ENCODE measurements at regions not wholly inside any gene's neighbourhood (a gene's known extent, or its start where the extent isn't known, plus 50 kb on each side); places are given as distances from the start of the nearest gene placed in this dataset.
"Not testable (repeated sequence)": the region's sequence is repeated elsewhere in the genome, so short reads cannot be mapped to it uniquely, and the experiment has no call there.

DNA sequence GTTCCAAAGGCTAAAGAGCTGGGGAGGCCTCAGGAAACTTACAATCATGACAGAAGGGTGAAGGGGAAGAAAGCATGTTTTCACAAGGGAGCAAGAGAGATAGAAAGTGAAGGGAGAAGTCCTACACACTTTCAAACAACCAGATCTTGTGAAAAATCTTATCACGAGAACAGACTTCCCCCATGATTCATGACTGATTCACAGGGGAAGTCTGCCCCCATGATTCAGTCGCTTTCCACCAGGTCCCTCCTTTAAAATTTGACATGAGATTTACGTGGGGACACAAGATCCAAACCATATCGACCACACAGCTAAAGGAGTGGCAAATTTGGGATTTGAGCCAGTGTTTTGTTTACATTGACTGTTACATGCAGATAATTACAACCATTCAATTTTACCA, 971.1 kb upstream of the HS3ST1 start:
- TF ChIP-seq, protein P1, sequence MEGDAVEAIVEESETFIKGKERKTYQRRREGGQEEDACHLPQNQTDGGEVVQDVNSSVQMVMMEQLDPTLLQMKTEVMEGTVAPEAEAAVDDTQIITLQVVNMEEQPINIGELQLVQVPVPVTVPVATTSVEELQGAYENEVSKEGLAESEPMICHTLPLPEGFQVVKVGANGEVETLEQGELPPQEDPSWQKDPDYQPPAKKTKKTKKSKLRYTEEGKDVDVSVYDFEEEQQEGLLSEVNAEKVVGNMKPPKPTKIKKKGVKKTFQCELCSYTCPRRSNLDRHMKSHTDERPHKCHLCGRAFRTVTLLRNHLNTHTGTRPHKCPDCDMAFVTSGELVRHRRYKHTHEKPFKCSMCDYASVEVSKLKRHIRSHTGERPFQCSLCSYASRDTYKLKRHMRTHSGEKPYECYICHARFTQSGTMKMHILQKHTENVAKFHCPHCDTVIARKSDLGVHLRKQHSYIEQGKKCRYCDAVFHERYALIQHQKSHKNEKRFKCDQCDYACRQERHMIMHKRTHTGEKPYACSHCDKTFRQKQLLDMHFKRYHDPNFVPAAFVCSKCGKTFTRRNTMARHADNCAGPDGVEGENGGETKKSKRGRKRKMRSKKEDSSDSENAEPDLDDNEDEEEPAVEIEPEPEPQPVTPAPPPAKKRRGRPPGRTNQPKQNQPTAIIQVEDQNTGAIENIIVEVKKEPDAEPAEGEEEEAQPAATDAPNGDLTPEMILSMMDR (IDR thresholded peaks at IDR 0.05; ENCODE audit: borderline replicate concordance, insufficient read depth, low read depth, low read length): no peak
- H3K4me3 ChIP-seq (ENCODE audit: low read depth, low read length): no peak overlapping the region

DNA sequence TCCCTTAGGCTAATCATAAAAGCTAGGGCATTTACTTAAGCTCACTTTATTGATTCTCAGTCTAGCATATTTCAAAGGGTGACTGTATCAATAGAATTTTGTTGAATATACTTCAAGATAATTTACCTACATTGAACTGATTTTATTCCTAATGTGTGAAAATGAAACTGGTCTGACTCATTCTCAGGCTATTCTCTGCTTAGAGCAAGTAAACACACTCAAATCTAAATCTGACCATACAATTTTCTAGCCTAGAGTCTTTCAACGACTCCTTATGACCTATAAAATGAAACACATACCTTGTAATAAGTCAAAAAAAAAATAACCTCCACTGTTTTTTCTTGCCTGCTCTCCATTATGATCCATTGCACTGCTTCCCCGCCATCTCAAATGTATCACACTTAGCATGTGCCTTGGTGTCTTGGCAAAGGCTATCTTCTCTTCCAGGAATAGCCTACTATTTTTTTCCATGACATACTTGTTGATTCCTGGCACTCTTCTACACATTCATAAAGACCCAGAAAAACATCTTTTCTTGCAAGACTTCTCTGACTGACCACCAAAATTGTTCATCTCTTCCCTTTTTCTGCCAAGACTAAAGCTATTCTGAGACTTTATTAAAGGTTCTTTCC, 965.1 kb upstream of the HS3ST1 start:
- H3K4me3 ChIP-seq (ENCODE audit: low read depth, low read length): no peak overlapping the region
- TF ChIP-seq, protein P1 (IDR thresholded peaks at IDR 0.05; ENCODE audit: borderline replicate concordance, insufficient read depth, low read depth, low read length): no peak

DNA sequence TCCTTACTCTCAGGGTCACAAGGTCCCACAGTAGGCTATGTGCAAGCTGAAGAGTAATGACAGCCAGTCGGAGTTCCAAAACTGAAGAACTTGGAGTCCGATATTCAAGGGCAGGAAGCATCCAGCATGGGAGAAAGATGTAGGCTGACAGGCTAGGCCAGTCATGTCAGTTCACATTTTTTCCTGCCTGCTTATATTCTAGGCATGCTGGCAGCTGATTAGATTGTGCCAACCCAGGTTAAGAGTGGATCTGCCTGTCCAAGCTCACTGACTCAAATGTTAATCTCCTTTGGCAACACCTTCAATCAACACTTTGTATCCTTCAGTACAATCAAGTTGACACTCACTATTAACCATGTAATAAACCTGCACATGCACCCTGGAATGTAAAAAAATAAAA, 960.9 kb upstream of the HS3ST1 start:
- TF ChIP-seq, protein P1 (IDR thresholded peaks at IDR 0.05; ENCODE audit: borderline replicate concordance, insufficient read depth, low read depth, low read length): no peak
- H3K4me3 ChIP-seq (ENCODE audit: low read depth, low read length): no peak overlapping the region

DNA sequence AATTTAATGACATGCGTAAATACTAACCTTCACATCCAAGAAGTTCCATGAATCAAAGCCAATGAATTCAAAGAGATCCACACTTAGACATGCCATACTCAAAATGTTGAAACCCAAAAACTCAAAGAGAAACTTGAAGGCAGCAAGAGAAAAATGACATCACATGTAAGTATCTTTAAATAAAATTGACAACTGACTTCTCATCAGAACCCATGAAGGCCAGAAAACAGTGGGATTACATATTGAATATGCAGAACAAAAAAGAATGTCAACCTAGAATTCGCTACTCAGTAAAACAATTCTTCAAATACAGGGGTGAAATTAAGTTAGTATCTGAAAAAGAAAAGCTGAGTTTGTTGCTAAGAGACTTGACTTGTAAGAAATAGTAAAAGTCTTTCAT, 953.9 kb upstream of the HS3ST1 start:
- TF ChIP-seq, protein P1 (IDR thresholded peaks at IDR 0.05; ENCODE audit: borderline replicate concordance, insufficient read depth, low read depth, low read length): no peak
- H3K4me3 ChIP-seq (ENCODE audit: low read depth, low read length): no peak overlapping the region

DNA sequence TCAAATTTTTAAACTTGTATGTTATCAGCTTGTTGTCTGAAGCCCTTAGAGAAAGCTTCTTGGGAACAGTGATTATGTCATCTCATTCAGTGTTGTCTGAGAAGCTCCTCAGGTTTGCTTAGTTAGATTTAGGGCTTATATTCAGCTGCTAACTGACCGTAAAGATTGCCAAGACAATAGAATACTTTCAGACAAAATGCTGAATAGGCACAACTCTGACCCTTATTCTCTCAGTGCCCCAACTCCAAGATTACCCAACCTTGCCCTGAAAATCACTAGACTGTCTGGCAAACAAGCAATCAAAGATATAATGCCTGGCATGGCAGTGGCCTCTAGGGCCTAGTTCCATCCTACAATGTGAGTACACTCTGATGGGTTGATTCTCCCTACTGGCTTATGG, 950.5 kb upstream of the HS3ST1 start:
- TF ChIP-seq, protein P1 (IDR thresholded peaks at IDR 0.05; ENCODE audit: borderline replicate concordance, insufficient read depth, low read depth, low read length): no peak
- no peak overlapping the region for H3K4me3 ChIP-seq (ENCODE audit: low read depth, low read length)

DNA sequence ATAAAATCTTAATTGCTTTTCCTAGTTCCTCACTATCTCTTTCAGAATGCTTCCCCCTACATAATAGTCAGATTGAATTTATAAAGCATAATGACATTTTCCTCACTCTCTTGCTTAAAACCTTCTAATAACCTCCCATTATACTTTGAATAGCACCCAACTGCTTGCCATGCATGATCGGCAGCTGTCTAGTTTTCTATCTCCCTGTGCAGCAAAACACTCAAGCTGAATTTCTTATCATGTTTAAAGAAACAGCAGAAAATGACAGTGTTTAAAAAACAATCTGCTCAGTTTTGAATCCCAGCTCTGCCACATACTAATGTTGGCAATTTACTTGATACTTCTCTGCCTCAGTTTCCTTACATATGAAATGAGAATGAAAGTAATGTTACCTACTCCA, 947.1 kb upstream of the HS3ST1 start:
- H3K4me3 ChIP-seq (ENCODE audit: low read depth, low read length): no peak overlapping the region
- TF ChIP-seq, protein P1 (IDR thresholded peaks at IDR 0.05; ENCODE audit: borderline replicate concordance, insufficient read depth, low read depth, low read length): no peak

DNA sequence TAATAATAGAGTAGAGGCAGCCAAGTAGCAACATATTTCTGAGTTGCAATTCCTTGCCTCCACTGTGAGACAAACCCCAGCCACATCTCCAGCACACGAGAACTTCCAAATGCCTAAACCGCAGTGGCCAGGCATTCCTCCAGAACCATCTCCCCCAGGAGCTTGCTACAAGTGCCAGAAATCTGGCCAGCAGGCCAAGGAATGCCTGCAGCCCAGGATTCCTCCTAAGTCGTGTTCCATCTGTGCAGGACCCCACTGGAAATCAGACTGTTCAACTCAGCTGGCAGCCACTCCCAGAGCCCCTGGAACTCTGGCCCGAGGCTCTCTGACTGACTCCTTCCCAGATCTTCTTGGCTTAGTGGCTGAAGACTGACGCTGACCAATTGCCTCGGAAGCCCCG, 937.2 kb upstream of the HS3ST1 start:
- H3K4me3 ChIP-seq (ENCODE audit: low read depth, low read length): not testable (repeated sequence)

DNA sequence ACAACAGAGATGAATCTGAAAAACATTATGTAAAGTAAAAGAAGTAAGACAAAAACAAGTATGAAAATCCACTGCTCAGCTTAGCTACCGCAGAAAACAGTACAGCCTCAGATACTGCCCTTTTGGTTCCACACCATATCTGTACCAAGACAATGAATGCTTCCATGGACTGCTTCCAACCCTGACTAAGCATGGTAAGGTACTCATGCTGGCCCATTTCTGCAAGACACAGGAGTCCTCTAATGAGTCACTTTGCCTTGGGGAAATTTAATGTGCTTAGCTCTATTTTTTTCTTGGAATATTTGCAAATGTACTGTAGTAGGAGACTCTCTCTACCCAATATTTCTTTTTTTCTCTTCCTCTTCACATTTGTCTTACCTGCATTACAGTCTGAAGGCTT, 931.7 kb upstream of the HS3ST1 start:
- TF ChIP-seq, protein P1 (IDR thresholded peaks at IDR 0.05; ENCODE audit: borderline replicate concordance, insufficient read depth, low read depth, low read length): no peak
- no peak overlapping the region for H3K4me3 ChIP-seq (ENCODE audit: low read depth, low read length)

Data from GM12875 (cell line).